ENCODE measurements at regions not wholly inside any gene's neighbourhood (a gene's known extent, or its start where the extent isn't known, plus 50 kb on each side); places are given as distances from the start of the nearest gene placed in this dataset.

DNA sequence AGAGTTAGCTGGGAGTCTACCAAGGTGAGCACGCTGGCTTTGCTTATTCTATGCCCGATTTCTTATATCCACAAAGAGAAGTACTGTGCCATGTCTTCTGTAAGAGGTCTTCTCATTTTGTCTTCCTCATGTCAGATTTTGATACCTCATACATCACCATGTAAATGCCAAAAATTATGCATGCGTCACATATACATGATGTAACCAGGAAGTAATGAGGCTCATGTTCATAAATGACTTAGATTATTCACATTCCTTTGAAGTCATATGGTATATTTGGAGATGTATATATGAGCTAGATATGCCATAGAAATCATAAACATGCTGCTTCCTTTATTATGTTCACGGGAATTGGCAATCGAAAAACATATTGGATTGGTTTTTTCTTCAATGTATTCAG lies 97.7 kb upstream of the CELF2 start:
- RAD21 ChIA-PET (ENCODE audit: unreplicated experiment), result no interaction called here
- Histone ChIP-seq H3K9ac (ENCODE audit: control insufficient read depth, insufficient read depth, low read length) (no peak overlapping the region), H3K4me3 (no peak overlapping the region), H3K9me3 (replicated peaks; ENCODE audit: control insufficient read depth, insufficient read depth, low read length) (no peaks in the 10 kb centered on the region), H3K79me2 (ENCODE audit: control insufficient read depth, insufficient read depth, low read length) (no peaks in the 10 kb centered on the region), H4K20me1 (ENCODE audit: control insufficient read depth, insufficient read depth) (no peaks in the 10 kb centered on the region), H3K27ac (ENCODE audit: control insufficient read depth, insufficient read depth) (no peak overlapping the region), H3K36me3 (ENCODE audit: control insufficient read depth in 2 of 2, insufficient read depth in 2 of 2, low read length in 1 of 2) (no peaks in the 10 kb centered on the region), H3K27me3 (replicated peaks in 1 of 2; ENCODE audit: control insufficient read depth in 2 of 2, insufficient read depth in 2 of 2, low read length in 1 of 2) (no peaks in the 10 kb centered on the region; a peak in 2 of 4 replicates), H3K4me2 (ENCODE audit: control insufficient read depth, insufficient read depth) (no peak overlapping the region), H3K4me1 (ENCODE audit: control insufficient read depth, insufficient read depth, low read length) (no peaks in the 10 kb centered on the region), H2AFZ (ENCODE audit: control insufficient read depth, low read depth, low read length) (no peak overlapping the region)
- intact Hi-C loops (cut with micrococcal nuclease; ENCODE audit: unreplicated experiment) (no loop called here), in situ Hi-C loops (cut with MboI) (no loop called here)
- FAIRE-seq, result no peak
- no peak for ATAC-seq
- SMC1A ChIA-PET (ENCODE audit: uncharacterized antibody, unreplicated experiment), result interaction anchor here (0.8 to 1.1 kb wide), 2 partner anchors 13 to 29 kb away, joined by 3 read pairs; no protein-coding TSS in a partner anchor
- TF ChIP-seq NFYB (IDR thresholded peaks at IDR 0.05; ENCODE audit: insufficient read depth, low read depth, low read length), result no peak
- no peak for TF ChIP-seq ZBED1 (IDR thresholded peaks at IDR 0.05; ENCODE audit: borderline replicate concordance)
- no peak for TF ChIP-seq TCF3 (IDR thresholded peaks at IDR 0.05; ENCODE audit: borderline replicate concordance, insufficient read depth, low read depth, low read length)
- no peak for DNase-seq (ENCODE audit: low read depth, low spot score)
- WGBS (ENCODE audit: insufficient coverage, insufficient replicate concordance, low lambda C conversion rate, missing lambda C conversion rate), result 47% methylated on average over 5 of the region's 5 CpGs
- CTCF ChIA-PET, result no interaction called here
- no TSS peak for BruUV-seq (replicated peaks)
- POLR2A ChIA-PET, result no interaction called here

DNA sequence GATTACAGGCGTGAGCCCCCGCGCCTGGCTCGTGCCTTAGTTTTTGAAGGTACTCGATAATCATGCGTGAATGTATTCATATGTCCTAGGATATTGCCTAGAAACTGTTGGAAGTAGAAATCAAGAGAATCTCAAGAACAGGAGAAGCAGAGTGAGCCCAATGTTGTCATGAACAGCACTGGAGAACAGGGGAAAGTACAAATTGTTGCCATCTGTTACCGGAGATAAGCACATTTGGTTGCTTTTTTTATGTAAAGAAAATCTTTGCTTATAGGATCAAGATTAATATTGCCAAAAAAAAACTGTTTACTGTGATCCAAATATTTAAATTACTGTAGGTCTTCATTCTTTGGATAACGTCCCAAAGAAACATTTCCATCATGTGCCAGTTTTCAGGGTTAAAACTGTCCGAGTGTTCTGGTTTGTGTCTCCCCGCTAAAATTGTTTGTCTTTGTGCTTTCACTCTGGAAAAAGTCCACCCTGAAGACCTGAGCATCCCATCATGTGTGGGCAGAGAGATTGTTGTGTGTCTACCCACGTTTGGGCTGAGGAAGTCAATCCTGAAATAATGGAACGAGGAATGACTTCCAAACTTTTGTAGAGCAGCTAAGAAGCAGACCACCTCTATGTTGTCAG lies 95.7 kb upstream of the CELF2 start:
- H3K36me3 ChIP-seq (ENCODE audit: control insufficient read depth in 2 of 2, insufficient read depth in 2 of 2, low read length in 1 of 2), result no peaks in the 10 kb centered on the region
- SMC1A ChIA-PET (ENCODE audit: uncharacterized antibody, unreplicated experiment), result no interaction called here
- POLR2A ChIA-PET, result no interaction called here
- H3K79me2 ChIP-seq (ENCODE audit: control insufficient read depth, insufficient read depth, low read length), result no peaks in the 10 kb centered on the region
- no peak for DNase-seq (ENCODE audit: low read depth, low spot score)
- 63% methylated on average over 12 of the region's 12 CpGs for WGBS (ENCODE audit: insufficient coverage, insufficient replicate concordance, low lambda C conversion rate, missing lambda C conversion rate)
- no peak overlapping the region for H3K9ac ChIP-seq (ENCODE audit: control insufficient read depth, insufficient read depth, low read length)
- no peak overlapping the region for H3K4me3 ChIP-seq
- in situ Hi-C loops (cut with MboI) (no loop called here), intact Hi-C loops (cut with micrococcal nuclease; ENCODE audit: unreplicated experiment) (no loop called here)
- no peak overlapping the region for H2AFZ ChIP-seq (ENCODE audit: control insufficient read depth, low read depth, low read length)
- no TSS peak for BruUV-seq (replicated peaks)
- no peak for ATAC-seq
- CTCF ChIA-PET, result no interaction called here
- no peaks in the 10 kb centered on the region for H3K4me1 ChIP-seq (ENCODE audit: control insufficient read depth, insufficient read depth, low read length)
- no peak overlapping the region for H3K4me2 ChIP-seq (ENCODE audit: control insufficient read depth, insufficient read depth)
- no peak for FAIRE-seq
- no peaks in the 10 kb centered on the region; a peak in 2 of 4 replicates for H3K27me3 ChIP-seq (replicated peaks in 1 of 2; ENCODE audit: control insufficient read depth in 2 of 2, insufficient read depth in 2 of 2, low read length in 1 of 2)
- RAD21 ChIA-PET (ENCODE audit: unreplicated experiment), result no interaction called here
- H3K27ac ChIP-seq (ENCODE audit: control insufficient read depth, insufficient read depth), result no peak overlapping the region
- H3K9me3 ChIP-seq (replicated peaks; ENCODE audit: control insufficient read depth, insufficient read depth, low read length), result no peaks in the 10 kb centered on the region
- H4K20me1 ChIP-seq (ENCODE audit: control insufficient read depth, insufficient read depth), result no peaks in the 10 kb centered on the region
- TF ChIP-seq BHLHE40 (IDR thresholded peaks at IDR 0.05; ENCODE audit: borderline replicate concordance in 1 of 2, low read depth in 2 of 2, low read length in 1 of 2) (no peak), MYC (IDR thresholded peaks at IDR 0.05; ENCODE audit: insufficient read depth, insufficient read length, insufficient replicate concordance, low read length, severe bottlenecking) (no peak), CBFB (IDR thresholded peaks at IDR 0.05; ENCODE audit: low read depth) (no peak), NR2C1 (IDR thresholded peaks at IDR 0.05) (no peak), ZNF622 (IDR thresholded peaks at IDR 0.05) (no peak)
- TF ChIP-seq, protein P1, sequence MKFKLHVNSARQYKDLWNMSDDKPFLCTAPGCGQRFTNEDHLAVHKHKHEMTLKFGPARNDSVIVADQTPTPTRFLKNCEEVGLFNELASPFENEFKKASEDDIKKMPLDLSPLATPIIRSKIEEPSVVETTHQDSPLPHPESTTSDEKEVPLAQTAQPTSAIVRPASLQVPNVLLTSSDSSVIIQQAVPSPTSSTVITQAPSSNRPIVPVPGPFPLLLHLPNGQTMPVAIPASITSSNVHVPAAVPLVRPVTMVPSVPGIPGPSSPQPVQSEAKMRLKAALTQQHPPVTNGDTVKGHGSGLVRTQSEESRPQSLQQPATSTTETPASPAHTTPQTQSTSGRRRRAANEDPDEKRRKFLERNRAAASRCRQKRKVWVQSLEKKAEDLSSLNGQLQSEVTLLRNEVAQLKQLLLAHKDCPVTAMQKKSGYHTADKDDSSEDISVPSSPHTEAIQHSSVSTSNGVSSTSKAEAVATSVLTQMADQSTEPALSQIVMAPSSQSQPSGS (IDR thresholded peaks at IDR 0.05; ENCODE audit: low read length), result no peak
- TF ChIP-seq, protein P2, sequence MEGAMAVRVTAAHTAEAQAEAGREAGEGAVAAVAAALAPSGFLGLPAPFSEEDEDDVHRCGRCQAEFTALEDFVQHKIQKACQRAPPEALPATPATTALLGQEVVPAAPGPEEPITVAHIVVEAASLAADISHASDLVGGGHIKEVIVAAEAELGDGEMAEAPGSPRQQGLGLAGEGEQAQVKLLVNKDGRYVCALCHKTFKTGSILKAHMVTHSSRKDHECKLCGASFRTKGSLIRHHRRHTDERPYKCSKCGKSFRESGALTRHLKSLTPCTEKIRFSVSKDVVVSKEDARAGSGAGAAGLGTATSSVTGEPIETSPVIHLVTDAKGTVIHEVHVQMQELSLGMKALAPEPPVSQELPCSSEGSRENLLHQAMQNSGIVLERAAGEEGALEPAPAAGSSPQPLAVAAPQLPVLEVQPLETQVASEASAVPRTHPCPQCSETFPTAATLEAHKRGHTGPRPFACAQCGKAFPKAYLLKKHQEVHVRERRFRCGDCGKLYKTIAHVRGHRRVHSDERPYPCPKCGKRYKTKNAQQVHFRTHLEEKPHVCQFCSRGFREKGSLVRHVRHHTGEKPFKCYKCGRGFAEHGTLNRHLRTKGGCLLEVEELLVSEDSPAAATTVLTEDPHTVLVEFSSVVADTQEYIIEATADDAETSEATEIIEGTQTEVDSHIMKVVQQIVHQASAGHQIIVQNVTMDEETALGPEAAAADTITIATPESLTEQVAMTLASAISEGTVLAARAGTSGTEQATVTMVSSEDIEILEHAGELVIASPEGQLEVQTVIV (IDR thresholded peaks at IDR 0.05; ENCODE audit: borderline replicate concordance, partially characterized antibody), result no peak
